ENCODE measurements at regions not wholly inside any gene's neighbourhood (a gene's known extent, or its start where the extent isn't known, plus 50 kb on each side); places are given as distances from the start of the nearest gene placed in this dataset.

DNA sequence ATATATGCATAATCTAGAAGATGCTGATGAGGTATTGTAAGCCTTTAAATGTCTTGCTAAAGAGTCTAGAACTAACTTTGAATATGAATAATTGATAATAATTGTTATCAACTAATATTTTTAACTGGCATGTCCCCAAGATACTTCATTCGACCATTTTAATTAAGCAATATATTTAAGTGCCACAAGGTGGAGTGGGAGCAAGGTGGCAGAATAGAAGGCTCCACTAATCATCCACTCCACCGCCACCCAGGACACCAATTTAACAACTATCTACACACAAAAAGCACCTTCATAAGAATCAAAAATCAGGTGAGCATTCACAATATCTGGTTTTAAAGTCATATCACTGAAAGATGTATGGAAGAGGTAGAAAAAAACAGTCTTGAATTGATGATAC is 409.6 kb downstream of the SEC23A start:
- Histone ChIP-seq H3K27me3 (ENCODE audit: control insufficient read depth, insufficient read depth, low read length) (no peaks in the 10 kb centered on the region), H3K4me3 (ENCODE audit: low read depth in 2 of 2, low read length in 2 of 2) (no peak overlapping the region), H3K27ac (ENCODE audit: low read length) (no peak overlapping the region), H3K36me3 (ENCODE audit: control insufficient read depth, insufficient read depth, low read length) (no peaks in the 10 kb centered on the region), H3K4me1 (ENCODE audit: control insufficient read depth, insufficient read depth, low read length) (no peaks in the 10 kb centered on the region), H3K9me3 (ENCODE audit: control insufficient read depth, insufficient read depth, low read depth, low read length) (no peaks in the 10 kb centered on the region; the same call in 1 of the 2 replicates)
- intact Hi-C loops (cut with micrococcal nuclease; ENCODE audit: unreplicated experiment) (no loop called here), in situ Hi-C loops (cut with HindIII; ENCODE audit: low pct_unique_long_range_greater_than_20kb, low sequenced_read_pairs) (no loop called here)
- CTCF ChIA-PET, result no interaction called here
- POLR2A ChIA-PET, result no interaction called here
- DNase-seq (ENCODE audit: low read depth, low spot score) (no peak), ATAC-seq (no peak)
- TF ChIP-seq TCF7L2 (IDR thresholded peaks at IDR 0.05; ENCODE audit: low read depth, low read length) (no peak), POLR2AphosphoS5 (IDR thresholded peaks at IDR 0.05; ENCODE audit: low read depth, low read length) (no peak), SIN3A (IDR thresholded peaks at IDR 0.05; ENCODE audit: borderline replicate concordance, insufficient read depth, low read depth, low read length) (no peak)
- TF ChIP-seq, protein P1, sequence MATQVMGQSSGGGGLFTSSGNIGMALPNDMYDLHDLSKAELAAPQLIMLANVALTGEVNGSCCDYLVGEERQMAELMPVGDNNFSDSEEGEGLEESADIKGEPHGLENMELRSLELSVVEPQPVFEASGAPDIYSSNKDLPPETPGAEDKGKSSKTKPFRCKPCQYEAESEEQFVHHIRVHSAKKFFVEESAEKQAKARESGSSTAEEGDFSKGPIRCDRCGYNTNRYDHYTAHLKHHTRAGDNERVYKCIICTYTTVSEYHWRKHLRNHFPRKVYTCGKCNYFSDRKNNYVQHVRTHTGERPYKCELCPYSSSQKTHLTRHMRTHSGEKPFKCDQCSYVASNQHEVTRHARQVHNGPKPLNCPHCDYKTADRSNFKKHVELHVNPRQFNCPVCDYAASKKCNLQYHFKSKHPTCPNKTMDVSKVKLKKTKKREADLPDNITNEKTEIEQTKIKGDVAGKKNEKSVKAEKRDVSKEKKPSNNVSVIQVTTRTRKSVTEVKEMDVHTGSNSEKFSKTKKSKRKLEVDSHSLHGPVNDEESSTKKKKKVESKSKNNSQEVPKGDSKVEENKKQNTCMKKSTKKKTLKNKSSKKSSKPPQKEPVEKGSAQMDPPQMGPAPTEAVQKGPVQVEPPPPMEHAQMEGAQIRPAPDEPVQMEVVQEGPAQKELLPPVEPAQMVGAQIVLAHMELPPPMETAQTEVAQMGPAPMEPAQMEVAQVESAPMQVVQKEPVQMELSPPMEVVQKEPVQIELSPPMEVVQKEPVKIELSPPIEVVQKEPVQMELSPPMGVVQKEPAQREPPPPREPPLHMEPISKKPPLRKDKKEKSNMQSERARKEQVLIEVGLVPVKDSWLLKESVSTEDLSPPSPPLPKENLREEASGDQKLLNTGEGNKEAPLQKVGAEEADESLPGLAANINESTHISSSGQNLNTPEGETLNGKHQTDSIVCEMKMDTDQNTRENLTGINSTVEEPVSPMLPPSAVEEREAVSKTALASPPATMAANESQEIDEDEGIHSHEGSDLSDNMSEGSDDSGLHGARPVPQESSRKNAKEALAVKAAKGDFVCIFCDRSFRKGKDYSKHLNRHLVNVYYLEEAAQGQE (IDR thresholded peaks at IDR 0.05; ENCODE audit: insufficient read depth in 1 of 2, low read depth in 2 of 2, low read length in 1 of 2), result no peak
- TF ChIP-seq, protein P2, sequence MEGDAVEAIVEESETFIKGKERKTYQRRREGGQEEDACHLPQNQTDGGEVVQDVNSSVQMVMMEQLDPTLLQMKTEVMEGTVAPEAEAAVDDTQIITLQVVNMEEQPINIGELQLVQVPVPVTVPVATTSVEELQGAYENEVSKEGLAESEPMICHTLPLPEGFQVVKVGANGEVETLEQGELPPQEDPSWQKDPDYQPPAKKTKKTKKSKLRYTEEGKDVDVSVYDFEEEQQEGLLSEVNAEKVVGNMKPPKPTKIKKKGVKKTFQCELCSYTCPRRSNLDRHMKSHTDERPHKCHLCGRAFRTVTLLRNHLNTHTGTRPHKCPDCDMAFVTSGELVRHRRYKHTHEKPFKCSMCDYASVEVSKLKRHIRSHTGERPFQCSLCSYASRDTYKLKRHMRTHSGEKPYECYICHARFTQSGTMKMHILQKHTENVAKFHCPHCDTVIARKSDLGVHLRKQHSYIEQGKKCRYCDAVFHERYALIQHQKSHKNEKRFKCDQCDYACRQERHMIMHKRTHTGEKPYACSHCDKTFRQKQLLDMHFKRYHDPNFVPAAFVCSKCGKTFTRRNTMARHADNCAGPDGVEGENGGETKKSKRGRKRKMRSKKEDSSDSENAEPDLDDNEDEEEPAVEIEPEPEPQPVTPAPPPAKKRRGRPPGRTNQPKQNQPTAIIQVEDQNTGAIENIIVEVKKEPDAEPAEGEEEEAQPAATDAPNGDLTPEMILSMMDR (IDR thresholded peaks at IDR 0.05), result no peak
- no TSS peak for BruUV-seq (replicated peaks)

DNA sequence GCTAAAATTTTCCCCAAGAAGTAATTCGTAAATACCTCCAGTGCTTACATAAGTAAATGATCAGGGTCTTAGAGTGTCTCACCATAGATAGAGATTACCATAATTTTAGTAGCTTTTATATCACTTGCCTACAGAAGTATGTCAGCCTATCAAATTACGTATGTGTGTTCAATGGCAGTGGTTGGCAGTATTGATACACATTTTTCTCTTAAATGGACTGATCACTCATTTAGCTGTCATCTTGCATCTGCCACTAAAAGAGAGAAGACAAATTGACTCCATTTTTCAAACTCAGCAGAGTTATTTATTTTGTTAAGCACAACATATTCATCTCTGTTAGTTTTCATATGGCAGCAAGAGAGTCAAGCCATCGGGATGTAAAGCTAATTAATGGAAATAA is 413.1 kb upstream of the CLEC14A start:
- no TSS peak for BruUV-seq (replicated peaks)
- in situ Hi-C loops (cut with HindIII; ENCODE audit: low pct_unique_long_range_greater_than_20kb, low sequenced_read_pairs), result no loop called here
- no peak for DNase-seq (ENCODE audit: low read depth, low spot score)
- Histone ChIP-seq H3K4me3 (ENCODE audit: low read depth in 2 of 2, low read length in 2 of 2) (no peak overlapping the region), H3K36me3 (ENCODE audit: control insufficient read depth, insufficient read depth, low read length) (no peaks in the 10 kb centered on the region), H3K27ac (ENCODE audit: low read length) (no peak overlapping the region), H3K9me3 (ENCODE audit: control insufficient read depth, insufficient read depth, low read depth, low read length) (no peaks in the 10 kb centered on the region), H3K4me1 (ENCODE audit: control insufficient read depth, insufficient read depth, low read length) (no peaks in the 10 kb centered on the region), H3K27me3 (ENCODE audit: control insufficient read depth, insufficient read depth, low read length) (no peaks in the 10 kb centered on the region)
- intact Hi-C loops (cut with micrococcal nuclease; ENCODE audit: unreplicated experiment), result no loop called here
- ChIA-PET POLR2A (no interaction called here), CTCF (no interaction called here)
- ATAC-seq, result no peak
- TF ChIP-seq, protein P1 (IDR thresholded peaks at IDR 0.05; ENCODE audit: insufficient read depth in 1 of 2, low read depth in 2 of 2, low read length in 1 of 2), result no peak
- TF ChIP-seq POLR2AphosphoS5 (IDR thresholded peaks at IDR 0.05; ENCODE audit: low read depth, low read length) (no peak), SIN3A (IDR thresholded peaks at IDR 0.05; ENCODE audit: borderline replicate concordance, insufficient read depth, low read depth, low read length) (no peak), TCF7L2 (IDR thresholded peaks at IDR 0.05; ENCODE audit: low read depth, low read length) (no peak)
- TF ChIP-seq, protein P2 (IDR thresholded peaks at IDR 0.05), result no peak

Measured in Panc1 (cell line).